ENCODE measurements at regions not wholly inside any gene's neighbourhood (a gene's known extent, or its start where the extent isn't known, plus 50 kb on each side); places are given as distances from the start of the nearest gene placed in this dataset.

DNA sequence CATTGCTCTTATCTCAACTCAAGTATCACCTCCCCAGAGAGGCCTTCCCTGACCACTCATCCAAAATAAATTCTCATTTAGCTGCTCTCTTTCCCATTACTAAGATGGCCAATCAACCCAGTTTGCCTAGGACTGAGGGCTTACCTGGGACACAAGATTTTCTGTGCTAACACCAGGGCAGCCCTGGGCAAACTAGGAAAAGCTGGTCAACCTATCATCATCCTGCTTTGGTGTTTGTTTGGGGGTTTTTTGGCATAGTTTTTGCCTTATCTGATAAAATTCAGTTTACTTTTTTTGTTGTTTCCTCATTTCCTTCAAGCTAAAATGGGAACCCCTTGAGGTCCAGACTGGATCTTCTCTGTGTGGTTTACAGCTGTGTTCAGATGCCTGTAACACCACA, 131.4 kb upstream of the NR2F2 start:
- TF ChIP-seq POLR2AphosphoS5 (IDR thresholded peaks at IDR 0.05), result no peak
- TF ChIP-seq, protein P1, sequence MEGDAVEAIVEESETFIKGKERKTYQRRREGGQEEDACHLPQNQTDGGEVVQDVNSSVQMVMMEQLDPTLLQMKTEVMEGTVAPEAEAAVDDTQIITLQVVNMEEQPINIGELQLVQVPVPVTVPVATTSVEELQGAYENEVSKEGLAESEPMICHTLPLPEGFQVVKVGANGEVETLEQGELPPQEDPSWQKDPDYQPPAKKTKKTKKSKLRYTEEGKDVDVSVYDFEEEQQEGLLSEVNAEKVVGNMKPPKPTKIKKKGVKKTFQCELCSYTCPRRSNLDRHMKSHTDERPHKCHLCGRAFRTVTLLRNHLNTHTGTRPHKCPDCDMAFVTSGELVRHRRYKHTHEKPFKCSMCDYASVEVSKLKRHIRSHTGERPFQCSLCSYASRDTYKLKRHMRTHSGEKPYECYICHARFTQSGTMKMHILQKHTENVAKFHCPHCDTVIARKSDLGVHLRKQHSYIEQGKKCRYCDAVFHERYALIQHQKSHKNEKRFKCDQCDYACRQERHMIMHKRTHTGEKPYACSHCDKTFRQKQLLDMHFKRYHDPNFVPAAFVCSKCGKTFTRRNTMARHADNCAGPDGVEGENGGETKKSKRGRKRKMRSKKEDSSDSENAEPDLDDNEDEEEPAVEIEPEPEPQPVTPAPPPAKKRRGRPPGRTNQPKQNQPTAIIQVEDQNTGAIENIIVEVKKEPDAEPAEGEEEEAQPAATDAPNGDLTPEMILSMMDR (IDR thresholded peaks at IDR 0.05), result no peak
